Hypothalamus (tissue), 51 donors: ENCODE measurements at regions not wholly inside any gene's neighbourhood (a gene's known extent, or its start where the extent isn't known, plus 50 kb on each side); places are given as distances from the start of the nearest gene placed in this dataset.

Source experiments
- DNase-seq, 51 donors: peaks; one replicate each; lab custom pipeline; 2025; lab: John Stamatoyannopoulos, UW

DNA sequence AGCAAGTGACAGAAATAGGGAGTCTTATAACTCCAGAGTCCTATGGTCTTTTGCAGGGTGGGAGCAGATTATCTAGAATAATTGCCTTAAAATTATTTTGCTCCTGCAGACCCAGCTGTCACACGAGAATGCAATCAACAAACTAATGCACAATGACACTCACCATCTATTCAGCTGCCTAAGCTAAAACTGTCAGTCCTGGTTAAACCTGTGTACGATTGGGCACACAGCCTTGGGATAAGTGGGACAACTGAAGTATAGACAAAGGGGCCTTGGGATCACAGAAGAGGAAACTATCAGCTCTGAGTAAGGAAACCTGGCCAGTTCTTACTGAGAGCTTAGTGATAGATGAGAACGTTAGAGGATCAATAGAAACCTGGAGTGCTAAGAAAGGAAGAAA lies 595.9 kb upstream of the KIRREL3 start:
- no peak for DNase-seq

DNA sequence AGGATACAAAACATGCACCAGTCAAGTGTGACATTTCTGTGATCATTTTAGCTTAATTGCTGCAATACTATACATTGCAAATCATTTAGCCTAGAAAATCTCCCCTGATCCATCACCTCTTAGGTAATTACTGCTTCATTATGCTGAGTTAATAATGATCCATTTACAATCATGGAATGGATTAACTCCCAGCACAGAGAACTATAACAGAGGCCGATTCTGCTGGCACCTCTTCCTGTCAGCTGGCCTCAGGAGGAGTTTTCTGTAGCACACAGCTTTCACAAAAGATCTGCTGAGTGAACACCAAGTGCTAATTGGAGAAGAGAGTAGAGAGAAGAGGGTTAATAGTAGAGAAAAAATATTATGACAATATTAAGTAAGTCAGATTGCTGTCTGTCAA lies 591.8 kb upstream of the KIRREL3 start:
- no peak for DNase-seq

DNA sequence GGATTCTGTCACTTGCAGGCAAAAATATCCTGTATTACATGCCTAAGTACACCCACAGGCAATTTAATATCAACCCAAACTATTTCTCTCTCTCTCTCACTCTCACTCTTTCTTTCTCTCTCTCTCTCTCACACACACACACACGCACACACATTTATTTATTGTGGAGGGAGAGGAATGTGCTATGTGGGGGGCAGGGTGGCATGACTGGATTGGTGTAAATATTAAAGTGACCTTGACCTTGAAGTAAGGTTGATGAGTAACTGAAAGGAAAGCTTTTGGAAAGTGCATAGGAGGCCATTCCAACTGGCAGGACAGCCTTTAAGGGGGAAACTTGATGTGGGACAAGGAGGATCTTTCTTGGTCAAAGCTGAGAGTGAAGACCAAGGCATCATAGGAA lies 589.7 kb upstream of the KIRREL3 start:
- DNase-seq = no peak

DNA sequence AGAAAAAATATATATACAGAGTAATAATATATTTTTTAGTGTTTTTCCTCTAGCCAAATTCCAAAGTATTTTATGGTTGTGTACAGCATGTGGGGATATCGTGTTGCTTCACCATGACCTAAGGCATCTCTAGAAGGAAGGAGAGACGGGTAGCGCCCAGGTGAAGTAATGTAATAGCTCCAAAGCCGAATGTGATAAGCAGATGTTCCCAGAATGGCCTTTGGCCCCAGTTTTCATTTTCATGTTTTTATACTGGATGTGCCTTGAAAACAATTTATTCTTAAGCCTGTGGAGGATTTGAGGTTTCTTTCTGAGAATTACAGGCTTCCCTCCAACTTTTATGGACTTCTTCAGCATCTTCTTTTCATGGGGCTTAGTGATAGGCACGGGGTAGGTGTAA lies 587.9 kb upstream of the KIRREL3 start:
- DNase-seq = no peak

DNA sequence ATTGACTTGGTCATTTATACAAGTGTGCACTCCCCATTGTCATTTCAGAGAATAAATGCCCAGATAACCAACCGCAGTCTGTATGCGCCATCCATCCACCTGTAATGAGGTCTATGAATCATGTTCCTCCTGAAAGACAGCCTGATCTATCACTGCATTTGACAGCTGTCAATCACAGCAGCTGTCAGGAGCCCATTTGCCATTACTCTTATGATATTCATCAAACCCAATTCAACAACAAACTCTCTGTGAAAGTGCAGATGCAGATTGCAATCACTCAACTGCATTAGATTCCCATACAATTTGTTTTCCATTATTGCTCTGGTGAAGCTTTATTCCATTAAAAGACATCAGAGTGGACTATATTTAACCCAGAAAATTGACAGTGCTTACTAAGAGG lies 586.9 kb upstream of the KIRREL3 start:
- DNase-seq = no peak

DNA sequence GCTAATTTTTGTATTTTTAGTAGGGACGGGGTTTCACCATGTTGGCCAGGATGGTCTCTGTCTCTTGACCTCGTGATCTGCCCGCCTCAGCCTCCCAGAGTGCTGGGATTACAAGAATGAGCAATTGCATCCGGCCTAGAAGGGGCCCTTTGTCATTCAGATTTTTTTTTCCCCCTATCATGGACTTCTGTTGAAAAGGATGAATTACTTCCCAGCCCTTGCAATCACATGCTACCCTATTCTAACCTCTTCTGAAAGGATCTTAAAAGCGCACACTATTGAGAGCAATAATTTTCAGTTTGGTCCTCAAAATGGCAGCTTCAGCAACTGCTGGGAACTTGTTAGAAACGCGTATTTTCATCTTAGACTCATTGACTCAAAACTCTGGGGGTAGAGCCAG lies 575.6 kb upstream of the KIRREL3 start:
- DNase-seq = no peak

DNA sequence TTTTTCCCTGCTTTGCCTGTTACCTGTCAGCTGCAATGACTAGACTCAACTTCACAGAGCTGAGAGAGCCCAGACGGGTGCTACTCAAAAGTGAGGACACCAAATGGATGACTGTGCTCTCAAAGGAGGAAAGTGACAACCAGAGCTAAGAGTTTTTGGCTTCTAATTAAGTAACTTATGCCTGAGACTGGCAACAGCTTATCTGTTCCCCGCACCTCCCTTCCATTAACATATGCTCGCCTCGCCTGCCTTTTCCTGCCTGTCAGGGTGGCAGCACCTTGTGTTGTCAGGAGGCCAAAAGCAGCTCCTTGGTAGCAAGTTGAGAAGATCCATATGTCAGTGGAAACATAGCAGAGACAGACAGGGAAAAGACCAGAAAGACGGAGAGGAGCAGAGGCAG lies 573.9 kb upstream of the KIRREL3 start:
- DNase-seq = no peak

DNA sequence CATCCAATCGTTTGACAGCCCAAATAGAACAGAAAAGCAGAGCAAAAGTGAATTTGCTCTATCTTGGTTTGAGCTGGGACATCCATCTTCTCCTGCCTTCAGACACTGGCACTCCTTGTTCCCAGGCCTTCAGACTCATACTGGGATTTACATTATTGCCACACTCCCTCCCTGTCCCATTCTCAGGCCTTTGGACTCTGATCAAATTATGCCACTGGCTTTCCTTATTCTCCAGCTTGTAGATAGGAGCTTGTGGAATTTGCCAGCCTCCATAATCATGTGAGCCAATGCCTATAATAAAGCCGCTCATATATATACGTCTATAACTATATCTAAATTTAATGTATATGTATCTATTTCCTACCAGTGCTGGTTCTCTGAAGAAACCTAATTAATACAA lies 568.3 kb upstream of the KIRREL3 start:
- DNase-seq = no peak

DNA sequence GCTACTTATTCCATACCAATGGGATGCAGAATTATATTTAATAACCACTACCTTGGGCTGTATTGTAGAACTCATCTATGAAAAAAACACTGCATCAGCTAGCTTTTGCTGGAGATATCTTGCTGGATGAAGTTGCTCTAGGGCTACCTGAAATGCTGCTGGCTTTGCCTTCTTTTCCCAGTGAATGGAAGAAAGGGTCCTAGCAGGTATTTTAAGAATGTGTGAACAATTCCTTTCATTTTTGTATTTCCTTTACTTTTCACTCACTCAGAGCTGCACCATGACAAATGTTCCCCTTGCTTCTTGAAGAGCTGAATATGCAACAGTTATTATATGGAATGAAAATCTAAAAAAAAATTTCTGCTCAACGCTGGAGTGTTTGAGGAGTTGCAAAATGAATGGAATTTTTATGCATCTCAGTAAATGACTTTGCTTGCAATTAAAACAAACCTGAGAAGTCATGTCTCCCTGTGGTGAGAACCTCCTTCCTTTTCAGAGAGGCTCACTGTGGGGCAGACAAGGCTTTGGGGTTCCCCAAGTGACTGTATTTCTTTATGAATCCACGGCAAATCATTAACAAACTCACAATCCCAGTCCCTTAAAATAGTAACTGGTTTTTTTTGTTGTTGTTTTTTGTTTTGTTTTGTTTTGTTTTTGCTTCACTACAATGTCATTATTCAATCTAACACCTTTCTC lies 566.8 kb upstream of the KIRREL3 start:
- no peak for DNase-seq

DNA sequence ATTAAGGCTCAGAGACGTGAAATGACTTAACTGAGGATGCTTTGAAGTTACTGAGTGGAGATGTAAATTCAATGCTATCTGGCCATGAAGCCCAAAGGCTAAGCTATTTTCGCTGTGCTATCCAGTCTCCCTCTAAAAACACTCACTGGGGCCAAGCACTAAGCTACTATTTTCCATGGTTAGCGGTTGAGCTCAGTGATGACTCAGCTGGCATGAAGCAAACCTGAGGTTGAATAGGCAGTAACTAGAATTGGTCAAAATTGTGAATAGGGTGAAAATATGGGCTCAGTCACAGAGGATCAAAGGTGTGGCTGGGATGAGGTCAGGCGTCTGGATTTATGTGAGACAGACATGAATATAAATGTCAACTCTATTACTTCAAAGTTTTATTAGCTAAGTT lies 564.2 kb upstream of the KIRREL3 start:
- no peak for DNase-seq

DNA sequence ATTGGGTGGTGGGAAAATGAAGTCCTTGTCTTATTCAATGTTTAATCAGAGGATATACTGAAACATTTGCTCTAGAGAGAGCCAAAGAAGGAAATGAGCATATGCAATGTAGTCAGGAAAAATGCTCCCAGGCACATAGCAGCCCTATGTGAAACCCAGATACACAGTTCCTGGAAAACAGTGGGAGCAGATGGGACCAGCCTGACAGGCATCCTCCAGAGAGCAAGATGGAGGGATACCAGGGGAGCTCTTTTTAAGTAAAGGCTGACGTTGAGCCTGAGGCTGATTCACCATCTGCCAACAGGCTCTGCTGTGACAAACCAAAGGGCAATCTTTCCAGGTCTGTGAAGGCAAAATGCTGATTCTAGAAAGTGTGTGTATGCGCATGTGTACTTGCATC lies 559.4 kb upstream of the KIRREL3 start:
- no peak for DNase-seq

DNA sequence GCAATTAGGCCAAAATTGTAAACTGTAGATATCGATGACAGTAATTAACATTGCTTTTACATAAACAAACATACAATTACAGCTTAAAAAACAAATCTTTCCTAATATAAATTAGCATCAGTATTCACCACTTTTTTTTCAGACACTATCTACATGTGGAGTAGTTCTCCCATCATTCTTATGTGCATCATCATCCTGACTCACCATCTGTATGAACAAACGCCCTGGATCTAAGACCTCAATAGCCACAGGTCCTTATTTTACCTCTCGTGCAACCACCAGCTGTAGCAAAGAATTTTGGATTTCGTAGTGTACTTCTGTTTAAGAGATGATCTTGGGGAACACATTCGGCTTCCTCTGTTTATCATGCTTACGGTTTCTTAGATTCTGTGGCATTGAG lies 551.9 kb upstream of the KIRREL3 start:
- DNase-seq = no peak

DNA sequence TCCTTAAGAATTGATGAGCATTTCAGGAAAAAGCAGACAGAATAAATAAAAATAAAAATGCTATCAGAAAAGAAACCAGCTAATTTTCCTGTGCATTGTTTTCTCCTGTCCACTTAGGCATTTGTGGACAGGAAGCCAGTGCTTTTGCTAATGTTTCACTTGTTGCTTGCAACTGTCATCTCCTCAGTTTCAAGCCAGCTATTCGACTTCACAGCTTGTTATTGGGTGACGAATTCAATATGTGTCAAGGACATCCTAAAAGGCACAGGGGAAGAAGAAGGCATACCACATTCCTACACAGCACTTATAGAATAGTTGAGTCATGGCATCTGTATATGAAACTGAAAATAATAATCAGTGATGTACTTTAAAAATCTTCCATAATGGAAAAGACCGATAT lies 530.6 kb upstream of the KIRREL3 start:
- DNase-seq = no peak

DNA sequence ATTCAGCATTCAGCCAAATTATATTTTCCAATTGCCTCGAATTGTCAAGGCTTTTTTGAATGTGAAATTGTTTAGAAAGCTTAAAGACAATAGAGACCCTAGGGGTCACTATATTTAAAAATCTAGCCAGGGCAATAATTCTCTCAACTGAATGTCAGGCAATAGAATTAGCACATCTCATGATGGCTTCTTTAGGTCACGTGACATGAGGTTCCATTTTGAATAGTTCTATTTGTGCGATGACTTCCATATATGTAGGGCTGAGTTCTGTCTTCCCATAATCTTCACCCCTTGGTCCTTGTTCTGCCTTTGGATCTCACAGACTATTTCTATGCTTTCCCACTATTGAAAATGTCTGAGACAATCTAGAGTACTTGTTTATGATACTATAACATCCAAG lies 527.7 kb upstream of the KIRREL3 start:
- DNase-seq = no peak

DNA sequence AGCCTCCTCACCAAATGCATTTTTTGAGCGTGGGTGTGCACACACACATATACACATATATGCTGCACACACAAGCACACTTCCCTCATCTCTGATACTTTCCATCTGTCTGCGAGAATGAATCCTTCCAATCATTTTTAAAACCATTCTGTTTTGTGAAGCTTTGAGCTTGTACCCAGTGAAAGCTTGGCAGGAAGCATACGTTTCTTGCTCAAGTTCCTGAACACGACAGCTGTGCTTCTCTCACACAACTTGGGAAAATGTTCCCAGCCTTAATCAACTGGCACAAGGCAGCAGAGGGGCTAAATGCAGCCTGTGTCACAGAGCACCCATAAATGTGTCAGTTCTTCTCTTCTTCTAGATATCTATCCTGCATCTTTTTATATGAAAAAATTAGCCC lies 524.0 kb upstream of the KIRREL3 start:
- DNase-seq = peak in 1 of 51 donors; percentile 6

DNA sequence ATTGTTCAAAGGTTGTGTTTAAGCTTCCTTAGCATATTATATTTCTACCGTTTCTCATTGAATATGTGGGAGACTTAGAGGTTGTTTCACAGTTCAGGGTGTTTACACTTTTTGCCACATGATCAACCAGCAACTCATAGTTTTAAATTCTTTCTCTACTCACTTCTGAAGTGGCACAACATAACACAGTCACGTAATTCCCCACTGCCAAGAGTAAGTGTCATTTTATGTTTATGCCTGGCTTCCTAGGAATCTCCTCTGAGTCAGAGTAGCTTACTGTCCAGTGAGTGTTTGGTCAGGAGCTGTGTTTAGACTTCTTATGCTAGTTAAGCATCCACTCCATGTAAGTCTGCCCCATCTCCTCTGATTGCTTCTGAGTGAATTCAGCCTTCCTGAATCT lies 520.8 kb upstream of the KIRREL3 start:
- no peak for DNase-seq

DNA sequence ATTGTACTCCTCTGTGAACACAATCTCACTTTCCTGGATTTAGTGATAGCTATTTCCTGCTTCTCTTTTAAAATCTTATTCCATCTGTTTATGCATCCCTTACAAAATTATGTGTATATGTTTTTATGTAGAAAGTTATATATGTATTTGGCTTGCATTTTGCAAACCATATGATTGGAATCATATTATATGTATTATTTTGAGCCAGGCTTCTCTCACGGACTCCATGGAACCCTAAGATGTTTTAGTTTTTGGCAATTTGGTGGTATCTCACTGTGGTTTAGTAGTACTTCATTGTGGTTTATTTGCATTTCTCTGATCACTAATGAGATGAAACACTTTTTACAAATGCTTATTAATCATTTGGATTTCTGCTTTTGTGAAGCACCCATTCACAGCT lies 507.3 kb upstream of the KIRREL3 start:
- DNase-seq = no peak

DNA sequence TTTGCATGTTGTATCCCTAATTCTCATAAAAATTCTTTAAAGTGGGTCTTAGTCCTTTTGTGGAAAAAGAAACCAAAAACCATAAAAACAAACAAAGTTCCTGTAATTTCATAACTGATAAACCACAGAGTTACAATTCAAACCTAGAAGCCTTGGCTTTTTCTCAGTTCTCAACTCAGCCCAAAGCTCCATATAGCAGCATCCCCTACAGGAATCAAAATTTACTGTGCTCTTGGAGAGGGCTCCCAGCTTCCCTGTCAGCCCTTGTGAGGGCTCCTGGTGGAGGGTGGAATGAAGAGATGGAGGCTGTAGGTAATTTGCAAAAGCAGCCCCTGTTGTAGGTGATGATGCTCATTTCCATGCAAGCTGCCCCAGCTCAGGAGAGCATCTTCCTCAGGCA lies 506.1 kb upstream of the KIRREL3 start:
- DNase-seq = no peak

DNA sequence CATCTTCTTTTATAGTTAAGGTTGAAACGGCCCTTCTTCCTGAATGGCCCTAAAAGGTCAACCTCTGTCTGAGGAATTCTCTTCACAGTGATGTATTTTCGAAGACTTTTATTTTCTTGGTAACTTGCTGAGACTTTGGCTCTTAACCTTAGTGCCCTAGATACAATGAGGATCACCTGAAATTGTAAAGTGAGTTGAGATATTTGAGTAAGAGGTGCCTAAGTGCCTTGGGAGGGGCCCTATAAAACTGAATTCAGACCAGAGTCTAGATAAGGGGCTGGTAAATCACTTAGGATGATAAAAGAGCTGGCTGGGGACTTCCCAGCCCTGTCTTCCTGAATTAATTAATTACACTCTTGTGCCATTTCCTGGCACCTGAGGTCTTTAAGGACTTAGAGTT lies 505.6 kb upstream of the KIRREL3 start:
- DNase-seq = no peak

DNA sequence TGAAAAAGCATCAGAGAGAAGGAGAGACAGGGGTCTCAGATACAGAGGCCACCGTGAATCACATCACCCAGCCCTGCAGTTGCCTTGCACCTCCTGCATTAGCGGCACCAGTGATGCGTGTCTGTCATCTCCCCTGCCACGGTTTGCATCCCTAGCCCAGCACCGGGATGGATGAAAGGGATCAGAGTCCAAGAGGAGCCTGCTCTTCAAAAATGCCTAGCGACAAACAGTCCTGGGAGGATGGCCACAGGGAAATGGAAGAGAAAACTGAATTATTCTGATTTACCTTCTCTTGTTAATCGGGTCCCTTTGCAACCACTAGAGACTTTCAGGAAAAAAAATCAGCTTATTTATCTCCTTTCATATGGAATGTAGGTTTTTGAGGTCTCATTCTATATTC lies 495.6 kb upstream of the KIRREL3 start:
- DNase-seq = no peak

DNA sequence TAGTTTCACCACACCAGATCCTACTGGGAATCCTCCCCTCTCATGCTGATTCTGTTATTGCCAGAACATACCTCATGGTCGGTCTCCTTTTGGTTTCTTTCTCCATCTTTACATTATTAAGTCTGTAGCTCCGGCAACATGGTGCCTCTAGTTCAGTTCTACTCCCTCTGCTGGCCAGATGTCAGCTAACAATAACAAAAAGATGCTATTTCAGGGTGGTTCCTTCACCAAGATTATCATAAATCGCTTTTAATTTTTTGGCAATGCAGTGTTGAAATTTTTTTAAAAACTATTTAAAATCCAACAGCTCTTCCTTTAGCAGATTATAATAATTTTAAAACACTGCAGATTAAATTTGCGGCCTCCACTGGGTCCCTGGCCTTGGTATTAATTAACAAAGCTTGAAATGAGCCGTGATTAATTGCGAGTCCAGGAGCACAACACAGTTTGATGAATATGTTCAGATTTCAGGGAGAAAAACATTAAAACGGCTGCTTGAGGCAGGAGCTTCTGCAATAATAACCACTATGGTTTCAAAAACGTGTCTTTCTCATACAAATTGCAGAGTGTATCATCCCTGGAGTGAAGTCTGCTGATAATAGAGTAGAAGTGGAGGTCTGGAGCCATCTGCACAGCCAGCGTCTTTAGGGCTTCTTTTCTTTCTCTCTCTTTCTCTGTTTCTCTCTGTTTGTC lies 492.9 kb upstream of the KIRREL3 start:
- peak in 2 of 51 donors; percentile 3 to 12 for DNase-seq

DNA sequence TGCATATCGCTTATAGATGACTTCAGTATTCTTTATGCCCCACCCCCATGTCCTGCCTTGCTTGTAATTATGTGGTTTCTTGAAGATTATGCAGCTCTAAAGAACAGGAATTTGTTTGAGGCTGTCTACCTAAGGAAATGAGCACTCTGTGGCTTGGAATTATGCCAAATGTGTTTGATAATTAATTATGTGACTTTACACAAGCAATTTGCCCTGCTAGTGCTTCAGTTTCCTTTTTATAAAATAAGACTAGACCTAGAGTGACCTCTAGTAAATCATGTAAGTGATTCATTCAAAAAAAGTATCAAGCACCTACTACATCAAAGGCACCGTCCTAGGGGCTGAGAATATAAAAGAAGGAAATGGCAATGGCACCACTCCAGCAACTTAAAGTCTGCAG lies 491.5 kb upstream of the KIRREL3 start:
- DNase-seq = no peak

DNA sequence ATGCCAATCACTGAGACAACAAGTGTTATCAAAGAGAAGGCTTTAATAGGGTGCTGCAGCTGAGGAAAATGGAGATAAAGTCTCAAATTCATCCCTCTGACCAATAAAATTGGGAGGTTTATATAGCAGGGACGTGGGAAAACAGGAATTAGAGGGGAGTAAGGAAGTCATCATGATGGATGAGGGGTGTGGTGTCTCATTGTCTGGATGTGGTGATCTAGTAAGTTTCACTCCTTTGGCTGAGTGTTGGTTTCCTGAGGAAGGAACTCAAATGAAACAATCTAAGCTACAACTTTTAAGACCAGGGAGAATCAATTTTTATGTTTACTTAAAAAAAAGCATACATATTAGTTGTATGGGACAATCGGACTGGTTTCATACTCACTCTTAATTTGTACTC lies 491.0 kb upstream of the KIRREL3 start:
- DNase-seq = no peak
